GM12873 (cell line): ENCODE measurements at regions not wholly inside any gene's neighbourhood (a gene's known extent, or its start where the extent isn't known, plus 50 kb on each side); places are given as distances from the start of the nearest gene placed in this dataset.

ENCODE experiments used
- CTCF ChIP-seq: IDR thresholded peaks from 2 replicates; pipeline ENCODE4 v1.5.1; 2012; ENCODE audit warnings: low read depth, mild to moderate bottlenecking, moderate library complexity, low read length, control low read depth; ENCODE audit not compliant: insufficient read depth; ENCODE audit errors: missing control alignments

GRCh38 chr11:21924262-21924661 is 268.6 kb upstream of the ANO5 start:
- no peak for TF ChIP-seq CTCF

GRCh38 chr11:21927628-21928027 is 265.3 kb upstream of the ANO5 start:
- TF ChIP-seq CTCF, result no peak

DNA sequence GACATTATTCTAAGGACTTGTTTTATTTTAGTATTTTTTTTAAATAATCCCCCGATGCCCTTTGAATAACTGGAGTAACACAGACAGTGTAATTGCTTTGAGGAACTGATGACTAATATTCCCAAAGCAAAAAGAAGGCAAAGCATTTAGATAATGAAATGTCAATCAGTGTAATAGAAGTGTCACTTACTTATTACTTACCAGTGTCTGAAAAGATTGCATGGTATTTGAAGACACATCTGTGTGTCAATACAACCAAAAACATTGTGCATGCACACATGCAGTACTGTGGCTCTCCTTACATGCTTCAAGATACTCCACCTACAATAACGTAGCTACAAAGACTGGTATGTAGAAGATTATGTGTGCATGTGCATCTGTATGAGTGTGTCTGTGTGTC is 264.0 kb upstream of the ANO5 start:
- no peak for TF ChIP-seq CTCF

GRCh38 chr11:21930408-21930807 is 262.5 kb upstream of the ANO5 start:
- no peak for TF ChIP-seq CTCF

- no peak for TF ChIP-seq CTCF
Observed at GRCh38 chr11:21931436-21932101, 261.3 kb upstream of the ANO5 start.

DNA sequence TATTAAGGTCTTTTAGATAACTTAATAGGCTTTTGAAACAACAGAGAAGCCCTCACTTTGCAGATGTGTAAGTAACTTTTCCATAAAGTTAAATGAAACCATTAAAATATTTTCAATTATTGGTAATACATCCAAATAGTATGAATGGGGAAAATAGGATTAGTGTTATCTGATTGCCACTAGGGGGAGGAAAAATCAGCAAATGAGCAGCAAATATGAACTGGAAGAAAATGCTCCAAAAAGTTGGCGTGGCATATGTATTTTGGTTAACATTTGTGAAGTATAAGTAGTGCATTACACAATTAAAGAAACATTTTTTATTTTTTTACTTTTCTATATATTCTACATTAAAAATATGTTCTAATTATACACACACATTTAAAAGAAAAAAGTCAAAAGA is 259.8 kb upstream of the ANO5 start:
- peak; percentile 11 for TF ChIP-seq CTCF

GRCh38 chr11:21944577-21944976 is 248.3 kb upstream of the ANO5 start:
- no peak for TF ChIP-seq CTCF
